Non-pigmented ciliary epithelial cell (primary cell): ENCODE measurements at regions not wholly inside any gene's neighbourhood (a gene's known extent, or its start where the extent isn't known, plus 50 kb on each side); places are given as distances from the start of the nearest gene placed in this dataset.
A peak's percentile ranks its signal among the peaks of the same experiment; 100 is the strongest.

Source experiments
- DNase-seq: peaks from one replicate; pipeline ENCODE4 v3.0.0-alpha.2; 2010; ENCODE audit warnings: low read depth

- no peak for DNase-seq
Observed at GRCh38 chr4:96558466-96558865, 718.6 kb downstream of the PDHA2 start.

- no peak for DNase-seq
Observed at GRCh38 chr4:96566755-96567154, 726.9 kb downstream of the PDHA2 start.

- DNase-seq, result no peak
Observed at GRCh38 chr4:96585304-96585703, 745.4 kb downstream of the PDHA2 start.

- no peak for DNase-seq
Observed at GRCh38 chr4:96593422-96593821, 753.5 kb downstream of the PDHA2 start.

GRCh38 chr4:96598465-96598864 lies 758.6 kb downstream of the PDHA2 start:
- DNase-seq, result no peak

- DNase-seq, result no peak
Observed at GRCh38 chr4:96599752-96600151, 759.9 kb downstream of the PDHA2 start.

- DNase-seq, result no peak
Observed at GRCh38 chr4:96602661-96603060, 762.8 kb downstream of the PDHA2 start.

- no peak for DNase-seq
Observed at GRCh38 chr4:96603641-96604040, 763.7 kb downstream of the PDHA2 start.

GRCh38 chr4:96606451-96606850 lies 766.6 kb downstream of the PDHA2 start:
- DNase-seq, result no peak

GRCh38 chr4:96626023-96626422 lies 786.1 kb downstream of the PDHA2 start:
- no peak for DNase-seq

GRCh38 chr4:96630839-96631238 lies 790.9 kb downstream of the PDHA2 start:
- no peak for DNase-seq

- no peak for DNase-seq
Observed at GRCh38 chr4:96637971-96638412, 798.1 kb downstream of the PDHA2 start.

- no peak for DNase-seq
Observed at GRCh38 chr4:96639932-96640331, 800.0 kb downstream of the PDHA2 start.

GRCh38 chr4:96642490-96642889 lies 802.6 kb downstream of the PDHA2 start:
- no peak for DNase-seq

- no peak for DNase-seq
Observed at GRCh38 chr4:96646146-96646545, 806.3 kb downstream of the PDHA2 start.

GRCh38 chr4:96649536-96649935 lies 809.6 kb downstream of the PDHA2 start:
- peak; percentile 55 for DNase-seq

- DNase-seq, result no peak
Observed at GRCh38 chr4:96652158-96652557, 812.3 kb downstream of the PDHA2 start.

- DNase-seq, result no peak
Observed at GRCh38 chr4:96652821-96653220, 812.9 kb downstream of the PDHA2 start.

- no peak for DNase-seq
Observed at GRCh38 chr4:96654045-96654444, 814.2 kb downstream of the PDHA2 start.

GRCh38 chr4:96670381-96670780 lies 830.5 kb downstream of the PDHA2 start:
- DNase-seq, result no peak

- DNase-seq, result no peak
Observed at GRCh38 chr4:96675416-96675815, 835.5 kb downstream of the PDHA2 start.

GRCh38 chr4:96675896-96676295 lies 836.0 kb downstream of the PDHA2 start:
- peak; percentile 32 for DNase-seq

GRCh38 chr4:96676754-96677435 lies 837.0 kb downstream of the PDHA2 start:
- DNase-seq, result no peak

- DNase-seq, result peak; percentile 26
Observed at GRCh38 chr4:96677499-96677898, 837.6 kb downstream of the PDHA2 start.
